ENCODE measurements at regions not wholly inside any gene's neighbourhood (a gene's known extent, or its start where the extent isn't known, plus 50 kb on each side); places are given as distances from the start of the nearest gene placed in this dataset.
A peak's percentile ranks its signal among the peaks of the same experiment; 100 is the strongest.

DNA sequence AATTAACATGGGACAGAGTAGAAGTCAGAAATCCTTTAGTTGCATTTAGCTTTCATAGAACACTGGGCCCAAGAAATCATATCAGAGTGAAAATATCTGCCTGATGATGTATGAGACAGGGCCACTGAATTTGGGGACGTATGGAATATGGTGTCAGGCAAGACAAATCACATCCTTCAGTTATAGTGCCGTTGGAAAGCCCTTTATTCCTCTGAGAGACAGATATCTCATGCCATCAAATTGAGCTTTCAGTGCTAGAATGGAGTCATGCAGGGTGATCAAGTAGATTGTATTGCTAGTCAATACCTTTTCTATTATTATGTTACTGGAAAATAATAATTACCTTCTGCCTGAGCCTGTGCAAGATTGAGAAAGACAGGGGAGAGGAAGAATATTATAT, 398.2 kb upstream of the RARB start:
- no peak for DNase-seq
- H3K36me3 ChIP-seq: no peaks in the 10 kb centered on the region
- H3K4me1 ChIP-seq: no peaks in the 10 kb centered on the region
- peaks cover 3% of the 10 kb centered on the region; the same call in 1 of the 2 replicates for H3K27me3 ChIP-seq
- H3K27ac ChIP-seq: no peak overlapping the region
- H3K4me3 ChIP-seq: no peak overlapping the region
- H3K9me3 ChIP-seq (replicated peaks): no peaks in the 10 kb centered on the region

DNA sequence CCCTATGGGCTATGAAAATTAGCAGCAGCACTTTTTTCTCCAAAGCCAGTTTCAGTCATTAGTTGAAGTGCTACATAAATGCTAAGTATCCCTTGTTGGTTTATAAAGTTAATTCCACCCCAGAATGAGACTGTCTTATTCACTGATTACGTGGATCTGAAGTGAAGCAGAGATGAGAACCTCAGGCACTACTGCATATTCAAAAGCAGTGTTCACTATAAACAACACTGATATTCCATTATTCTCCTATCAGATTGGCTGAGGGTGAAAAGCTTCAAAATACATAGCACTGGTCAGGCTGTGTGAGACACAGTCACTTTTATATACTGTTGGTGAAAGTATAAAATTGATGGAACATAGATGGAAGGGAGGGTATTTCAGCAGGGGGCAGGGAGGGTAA, 395.7 kb upstream of the RARB start:
- Histone ChIP-seq H3K4me1 (no peaks in the 10 kb centered on the region), H3K9me3 (replicated peaks) (no peaks in the 10 kb centered on the region), H3K4me3 (no peak overlapping the region), H3K27ac (no peak overlapping the region), H3K36me3 (no peaks in the 10 kb centered on the region), H3K27me3 (peaks cover 3% of the 10 kb centered on the region; the same call in 1 of the 2 replicates)
- no peak for DNase-seq

DNA sequence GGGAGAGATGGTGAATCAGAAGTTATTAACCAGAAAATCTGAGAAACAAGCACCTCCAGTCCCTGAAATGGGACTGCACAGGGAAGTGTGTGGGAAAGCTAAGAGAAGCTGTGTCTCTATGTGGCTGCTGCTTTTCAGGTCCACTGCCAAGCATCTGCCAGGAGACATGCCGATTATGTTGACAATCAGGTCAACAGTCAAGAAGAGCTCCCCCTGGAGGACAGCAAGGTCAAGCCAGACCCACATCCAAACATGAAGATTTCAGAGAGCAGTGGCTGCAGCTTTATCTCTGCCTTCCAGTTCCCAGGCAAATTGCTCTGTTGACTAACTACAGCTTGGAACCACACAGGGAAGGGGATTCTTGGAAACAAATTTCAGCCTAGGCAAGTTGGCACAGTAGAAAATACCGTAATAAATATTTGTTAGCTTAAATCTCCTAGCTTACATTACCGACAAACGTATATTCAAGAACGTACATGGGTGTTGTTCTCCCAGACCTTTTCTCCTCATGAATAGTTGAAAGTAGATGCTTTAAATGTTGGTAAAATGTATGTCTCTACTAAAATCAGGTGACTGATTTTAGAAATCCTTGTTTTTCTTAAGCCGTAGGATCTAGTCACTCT, 394.5 kb upstream of the RARB start:
- DNase-seq: peak; percentile 57 to 81

DNA sequence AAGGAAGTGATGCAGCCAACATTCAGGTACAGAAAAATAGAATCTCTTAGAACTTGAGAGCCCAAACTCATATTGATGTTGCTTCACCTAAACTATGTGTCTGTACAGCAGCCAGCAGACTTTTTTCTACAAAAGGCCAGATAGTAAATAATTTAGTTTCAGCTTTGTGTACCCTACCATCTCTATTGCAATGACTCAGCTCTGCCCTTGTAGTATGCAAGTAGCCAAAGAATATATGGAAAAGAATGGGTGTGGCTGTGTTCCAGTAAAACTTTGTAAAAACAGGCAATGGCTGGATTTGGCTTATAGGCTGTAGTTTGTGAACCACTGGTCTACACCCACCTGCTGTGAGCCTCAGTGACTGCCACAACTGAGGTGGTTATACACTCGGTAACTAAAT, 392.5 kb upstream of the RARB start:
- no peak for DNase-seq
- H3K36me3 ChIP-seq: no peaks in the 10 kb centered on the region
- H3K27me3 ChIP-seq: peaks cover 3% of the 10 kb centered on the region; the same call in 1 of the 2 replicates
- no peaks in the 10 kb centered on the region for H3K9me3 ChIP-seq (replicated peaks)
- no peaks in the 10 kb centered on the region for H3K4me1 ChIP-seq
- no peak overlapping the region for H3K4me3 ChIP-seq
- H3K27ac ChIP-seq: no peak overlapping the region

More for the DNA sequence above, 394.5 kb upstream of the RARB start:
- Histone ChIP-seq H3K27me3 (peaks cover 3% of the 10 kb centered on the region; the same call in 1 of the 2 replicates), H3K4me1 (no peaks in the 10 kb centered on the region), H3K27ac (no peak overlapping the region), H3K36me3 (no peaks in the 10 kb centered on the region), H3K4me3 (no peak overlapping the region), H3K9me3 (replicated peaks) (no peaks in the 10 kb centered on the region)

DNA sequence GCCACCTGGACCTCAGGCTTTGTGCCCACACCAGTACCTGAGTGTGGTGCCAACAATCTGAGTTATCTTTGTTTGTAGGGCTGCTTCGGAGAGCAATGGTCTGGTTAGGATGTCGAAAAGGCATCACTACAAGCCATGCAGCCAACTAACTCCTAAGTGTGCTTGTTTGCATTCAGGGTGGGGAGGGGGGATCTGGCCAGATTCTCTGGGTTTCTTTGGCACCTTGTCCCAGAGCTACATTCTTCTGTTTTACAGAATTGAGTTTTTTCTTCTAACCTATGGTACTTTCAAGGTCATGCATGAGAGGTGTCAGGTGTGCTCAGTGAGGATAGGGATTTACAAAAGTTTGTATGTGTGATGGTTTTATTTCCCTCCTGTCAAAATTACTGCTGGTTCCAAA, 391.4 kb upstream of the RARB start:
- DNase-seq: no peak
- Histone ChIP-seq H3K27ac (no peak overlapping the region), H3K36me3 (no peaks in the 10 kb centered on the region), H3K9me3 (replicated peaks) (no peaks in the 10 kb centered on the region), H3K4me1 (no peaks in the 10 kb centered on the region), H3K4me3 (no peak overlapping the region), H3K27me3 (peaks cover under 1% of the 10 kb centered on the region; the same call in 1 of the 2 replicates)

DNA sequence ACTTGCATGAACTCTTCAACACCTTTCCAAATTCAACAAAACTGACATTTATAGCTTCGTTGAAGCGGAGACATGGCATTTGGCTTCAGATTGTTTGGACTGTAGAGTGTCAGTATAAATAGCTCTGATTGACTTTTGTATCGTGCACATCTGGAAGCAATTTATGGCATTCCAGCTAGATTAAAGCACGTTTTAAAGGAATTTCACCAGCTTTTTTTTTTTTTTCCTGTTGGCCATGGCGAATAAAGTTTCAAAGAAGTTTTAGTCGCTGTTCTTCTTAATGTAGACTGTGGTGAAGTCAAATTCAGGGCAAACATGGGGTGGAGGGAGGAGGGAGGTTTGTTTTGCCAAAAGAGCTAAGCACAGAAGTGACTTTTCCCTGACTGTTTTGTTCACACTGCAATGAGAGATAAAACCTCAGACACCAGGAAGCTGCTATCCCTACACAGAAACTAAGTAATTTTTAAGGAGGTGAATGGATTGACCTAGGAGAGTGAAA, 391.0 kb upstream of the RARB start:
- Histone ChIP-seq H3K27ac (no peak overlapping the region), H3K27me3 (no peaks in the 10 kb centered on the region)
- no peak for DNase-seq

DNA sequence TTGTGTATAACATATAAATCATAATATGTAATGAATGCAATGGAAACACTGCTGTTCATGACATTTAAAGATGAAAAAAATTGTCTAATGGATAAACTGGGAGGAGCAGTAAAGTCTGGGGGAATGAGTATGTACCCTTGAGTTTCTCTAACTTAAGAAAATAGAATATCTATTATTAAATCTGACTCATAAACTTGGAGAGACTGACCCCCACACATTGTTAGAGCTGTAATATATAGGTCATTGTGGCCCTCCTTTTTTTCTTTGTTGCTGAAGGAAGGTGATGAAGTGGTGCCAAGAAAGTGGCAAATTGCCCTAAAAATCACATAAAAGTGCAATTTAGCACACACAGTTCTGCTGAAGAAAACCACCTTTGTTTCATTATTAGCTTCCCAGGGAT, 389.8 kb upstream of the RARB start:
- DNase-seq: no peak
- Histone ChIP-seq H3K36me3 (no peaks in the 10 kb centered on the region), H3K9me3 (replicated peaks) (no peaks in the 10 kb centered on the region), H3K27ac (no peak overlapping the region), H3K4me3 (no peak overlapping the region), H3K27me3 (no peaks in the 10 kb centered on the region), H3K4me1 (no peaks in the 10 kb centered on the region)

More for the DNA sequence above, 391.0 kb upstream of the RARB start:
- H3K9me3 ChIP-seq (replicated peaks): no peaks in the 10 kb centered on the region
- no peaks in the 10 kb centered on the region for H3K4me1 ChIP-seq
- H3K36me3 ChIP-seq: no peaks in the 10 kb centered on the region
- no peak overlapping the region for H3K4me3 ChIP-seq

DNA sequence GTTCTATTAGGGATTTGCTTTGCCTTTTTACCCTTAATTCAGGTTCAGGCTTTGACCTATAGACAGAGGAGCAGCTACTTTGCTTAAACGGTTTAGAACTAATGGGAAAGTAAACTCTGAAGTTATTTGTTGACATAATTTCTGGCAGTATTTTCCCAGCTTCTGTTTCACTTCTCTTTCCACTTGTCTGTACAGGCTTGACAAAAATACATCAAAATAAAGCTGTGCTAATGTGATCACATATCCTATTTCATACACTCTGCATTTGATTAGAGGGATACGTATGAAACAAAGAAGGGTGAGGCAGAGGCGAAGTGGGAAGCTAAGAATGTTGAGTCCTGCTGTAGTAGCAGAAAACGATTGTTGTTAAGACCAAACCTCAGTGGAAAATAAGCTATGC, 389.1 kb upstream of the RARB start:
- Histone ChIP-seq H3K27me3 (no peaks in the 10 kb centered on the region), H3K27ac (no peak overlapping the region), H3K9me3 (replicated peaks) (no peaks in the 10 kb centered on the region), H3K4me1 (no peaks in the 10 kb centered on the region), H3K4me3 (no peak overlapping the region), H3K36me3 (no peaks in the 10 kb centered on the region)
- no peak for DNase-seq

DNA sequence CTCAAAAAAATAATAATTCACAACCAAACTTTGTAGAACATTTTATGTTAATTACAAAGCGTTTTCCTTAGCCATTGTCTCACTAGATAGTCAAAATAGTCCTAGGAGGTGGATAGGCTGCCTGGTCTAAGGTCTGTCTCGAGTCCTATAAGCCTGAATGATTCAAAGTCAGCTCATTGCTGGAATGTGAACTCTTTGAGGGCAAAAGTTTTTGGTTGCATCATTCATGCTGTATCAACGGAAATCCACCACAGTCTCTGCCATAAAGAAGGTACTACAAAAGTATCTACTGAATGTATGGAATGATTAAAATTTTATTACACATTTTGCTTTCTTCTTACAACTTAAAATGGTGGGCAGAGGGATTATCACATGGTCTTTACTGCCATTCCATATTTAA, 387.3 kb upstream of the RARB start:
- Histone ChIP-seq H3K4me1 (no peaks in the 10 kb centered on the region), H3K27ac (no peak overlapping the region), H3K4me3 (no peak overlapping the region), H3K27me3 (0 out of 2 replicates have a peak, but pooled peaks cover 4% of the 10 kb centered on the region), H3K9me3 (replicated peaks) (no peaks in the 10 kb centered on the region; the same call in 1 of the 2 replicates), H3K36me3 (no peaks in the 10 kb centered on the region)
- no peak for DNase-seq

DNA sequence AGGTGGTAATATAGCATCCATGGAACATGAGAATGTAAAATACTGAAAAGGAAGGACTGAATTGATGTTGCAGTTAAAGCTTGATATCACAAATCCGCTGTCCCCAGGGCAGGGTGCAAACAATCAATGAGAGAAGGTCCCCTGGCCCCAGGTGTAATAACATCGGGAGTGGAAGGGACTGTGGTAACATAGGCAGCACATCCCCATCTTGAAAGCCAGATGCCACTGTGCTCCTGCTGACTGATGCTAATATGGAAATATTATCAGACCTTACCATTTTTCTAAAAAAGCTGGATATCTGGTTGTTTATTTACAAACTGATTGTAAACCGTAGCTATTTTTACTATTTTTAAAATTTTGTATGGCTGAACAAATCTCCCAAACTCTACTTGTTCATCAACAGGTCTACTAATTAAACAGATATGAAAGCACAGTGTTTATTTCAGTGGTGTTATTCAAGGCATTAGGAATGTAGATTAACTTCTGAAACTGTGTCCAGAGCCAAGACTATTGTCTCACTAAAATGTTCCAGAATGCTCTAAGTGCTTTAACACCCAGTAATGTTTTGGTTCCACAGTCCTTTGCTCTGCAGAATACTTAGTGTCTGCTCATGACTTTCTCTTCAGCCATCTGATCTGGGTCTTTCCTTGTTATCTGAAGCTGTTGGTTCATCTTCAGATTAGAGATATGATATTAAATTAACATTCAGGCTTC, 386.0 kb upstream of the RARB start:
- Histone ChIP-seq H3K27me3 (0 out of 2 replicates have a peak, but pooled peaks cover 4% of the 10 kb centered on the region), H3K9me3 (replicated peaks) (no peaks in the 10 kb centered on the region; the same call in 1 of the 2 replicates), H3K27ac (no peak overlapping the region), H3K4me3 (no peak overlapping the region), H3K36me3 (no peaks in the 10 kb centered on the region), H3K4me1 (no peaks in the 10 kb centered on the region)
- DNase-seq: no peak

DNA sequence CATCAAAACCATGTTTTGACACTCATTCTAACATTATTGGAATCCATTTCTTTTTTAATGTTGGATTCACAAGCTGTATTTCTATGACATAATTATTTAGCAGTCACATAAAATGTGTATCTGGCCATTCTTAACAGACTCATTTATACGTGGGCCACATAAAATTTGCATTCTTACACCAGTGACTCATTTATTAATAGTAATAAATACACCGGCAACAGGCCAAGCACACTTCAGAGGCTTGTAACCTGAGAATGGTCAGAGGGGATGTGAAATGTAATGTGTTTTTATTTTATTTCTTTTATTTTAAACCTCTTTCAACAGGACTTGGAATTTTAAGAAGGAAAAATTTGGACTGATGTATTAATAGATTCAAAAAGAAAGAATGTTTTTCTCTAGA, 384.9 kb upstream of the RARB start:
- Histone ChIP-seq H3K4me1 (no peaks in the 10 kb centered on the region), H3K27ac (no peak overlapping the region)
- no peak for DNase-seq

DNA sequence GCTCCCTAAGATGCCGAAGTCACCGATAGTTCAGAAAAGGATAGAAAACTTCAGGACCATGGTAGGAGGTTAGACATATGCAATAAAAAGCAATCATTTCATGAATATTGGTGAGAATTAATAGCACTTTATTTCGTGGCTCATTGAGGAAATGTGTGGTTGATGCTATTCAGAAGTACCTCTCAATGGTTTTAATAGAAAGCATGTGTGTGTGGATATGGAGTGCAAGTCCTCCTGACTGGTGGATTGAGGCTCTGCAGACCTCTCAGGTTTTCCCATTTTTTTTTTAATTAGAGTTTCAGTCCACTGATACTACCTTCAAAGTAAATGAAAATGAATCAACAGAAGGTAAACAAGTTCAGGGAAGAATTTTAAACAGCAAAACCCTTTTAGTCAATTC, 384.3 kb upstream of the RARB start:
- Histone ChIP-seq H3K4me1 (no peaks in the 10 kb centered on the region), H3K36me3 (no peaks in the 10 kb centered on the region), H3K9me3 (replicated peaks) (no peaks in the 10 kb centered on the region; the same call in 1 of the 2 replicates), H3K27ac (no peak overlapping the region), H3K27me3 (0 out of 2 replicates have a peak, but pooled peaks cover 4% of the 10 kb centered on the region), H3K4me3 (no peak overlapping the region)
- DNase-seq: no peak

More for the DNA sequence above, 384.9 kb upstream of the RARB start:
- H3K4me3 ChIP-seq: no peak overlapping the region
- H3K27me3 ChIP-seq: 0 out of 2 replicates have a peak, but pooled peaks cover 4% of the 10 kb centered on the region
- no peaks in the 10 kb centered on the region; the same call in 1 of the 2 replicates for H3K9me3 ChIP-seq (replicated peaks)
- no peaks in the 10 kb centered on the region for H3K36me3 ChIP-seq

DNA sequence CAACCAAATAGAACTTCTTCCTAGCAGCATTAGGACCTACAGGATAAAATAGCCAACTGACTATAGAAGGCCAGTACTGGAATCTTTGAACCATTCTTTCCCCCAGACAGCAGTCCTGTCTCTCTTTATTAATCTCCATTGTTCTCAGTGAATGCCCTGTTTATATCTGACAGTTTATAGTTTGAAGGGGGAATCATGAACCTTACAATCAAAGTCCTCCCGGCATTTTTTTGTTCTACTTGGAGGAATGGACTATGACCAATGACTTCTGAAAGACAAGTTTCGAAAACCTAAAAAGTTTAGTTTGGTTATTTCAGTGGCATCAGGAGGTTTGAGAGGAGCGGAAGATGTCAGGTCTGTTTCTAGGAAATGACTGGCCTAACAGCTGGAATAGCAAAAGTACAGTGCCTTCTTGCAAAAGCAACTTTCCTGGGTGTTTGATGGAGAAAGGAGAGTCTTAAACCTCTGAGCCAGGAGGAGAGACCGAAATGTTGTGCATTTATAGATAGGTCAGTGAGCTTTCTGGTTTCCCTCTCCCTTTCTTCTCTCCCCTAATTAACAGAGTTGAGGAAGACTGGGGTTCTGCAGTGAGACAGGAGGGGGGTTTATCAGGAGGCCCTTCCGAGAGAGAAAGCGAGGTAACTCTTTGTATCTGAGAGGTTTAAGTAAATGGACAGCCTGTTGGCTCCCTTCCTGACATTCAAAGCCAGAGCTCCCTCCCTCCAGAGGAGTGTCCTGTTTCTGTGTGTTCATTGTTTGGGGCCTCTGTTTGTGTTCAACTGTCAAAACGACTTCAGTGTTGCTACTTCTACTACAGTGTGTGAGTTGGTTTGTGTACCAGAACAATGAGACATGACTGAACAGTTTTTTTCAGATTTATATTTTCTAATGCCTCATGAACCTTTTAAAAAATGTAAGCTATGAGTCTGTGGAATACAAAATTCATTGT, 383.0 kb upstream of the RARB start:
- no peaks in the 10 kb centered on the region for H3K36me3 ChIP-seq
- no peaks in the 10 kb centered on the region; the same call in 1 of the 2 replicates for H3K9me3 ChIP-seq (replicated peaks)
- no peaks in the 10 kb centered on the region for H3K4me1 ChIP-seq
- H3K4me3 ChIP-seq: no peak overlapping the region
- H3K27ac ChIP-seq: no peak overlapping the region
- 0 out of 2 replicates have a peak, but pooled peaks cover 4% of the 10 kb centered on the region for H3K27me3 ChIP-seq
- peak in 1 of 2 experiments; percentile 13 for DNase-seq

DNA sequence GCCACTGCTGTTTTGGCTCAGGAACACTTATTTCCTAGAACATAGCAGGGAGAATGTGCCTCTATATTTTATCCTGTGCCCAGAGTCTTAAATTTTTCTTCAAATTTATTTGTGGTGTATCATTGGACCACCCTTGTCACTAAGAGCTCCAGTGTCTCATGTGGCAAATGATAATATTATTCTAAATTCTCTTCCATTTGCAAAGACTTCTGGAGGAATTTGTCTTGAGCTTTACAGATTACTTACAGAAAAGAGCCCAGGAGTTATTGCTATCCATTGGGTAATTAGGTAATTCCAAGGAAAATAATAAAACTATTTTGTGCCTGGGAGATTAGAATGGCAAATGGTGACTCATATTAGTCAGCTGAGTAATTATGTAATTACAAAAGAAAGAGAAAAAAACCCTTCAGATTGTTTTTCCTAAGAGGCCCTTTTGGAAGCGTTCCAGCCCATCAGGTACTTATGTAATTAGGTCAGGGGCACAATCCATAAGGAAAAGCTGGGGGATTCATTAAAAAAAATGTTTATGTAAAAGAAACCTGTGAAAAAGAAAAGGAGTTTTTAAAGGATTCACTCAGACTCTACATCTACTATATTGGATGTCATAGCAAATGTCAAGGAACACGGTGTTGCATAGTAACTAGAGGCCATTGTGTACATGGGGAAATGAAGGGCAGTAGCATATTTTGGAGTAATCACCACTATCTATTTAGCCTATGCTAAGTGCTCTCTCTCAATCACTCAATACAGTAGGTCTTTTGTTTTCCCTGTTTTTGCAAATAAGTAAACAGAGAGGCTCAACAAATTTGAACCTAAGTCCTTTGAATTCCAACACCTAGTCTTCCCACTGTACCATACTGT, 380.9 kb upstream of the RARB start:
- Histone ChIP-seq H3K4me3 (no peak overlapping the region), H3K27ac (no peak overlapping the region), H3K4me1 (no peaks in the 10 kb centered on the region), H3K9me3 (replicated peaks) (no peaks in the 10 kb centered on the region; the same call in 1 of the 2 replicates), H3K27me3 (0 out of 2 replicates have a peak, but pooled peaks cover 4% of the 10 kb centered on the region), H3K36me3 (no peaks in the 10 kb centered on the region)
- no peak for DNase-seq

All from SJCRH30 (cell line).